Subcutaneous abdominal adipose tissue (tissue), 5 donors: ENCODE measurements at regions not wholly inside any gene's neighbourhood (a gene's known extent, or its start where the extent isn't known, plus 50 kb on each side); places are given as distances from the start of the nearest gene placed in this dataset.

Source experiments
- H3K27ac ChIP-seq: one replicate; pipeline ENCODE4 v1.7.0; 2013; ENCODE audit warnings: low read depth, mild to moderate bottlenecking, inconsistent platforms, low read length, moderate library complexity
- H3K27me3 ChIP-seq, 5 donors: one replicate each; pipeline ENCODE4 v1.7.0; 2013; ENCODE audit warnings: low read length in 5 of 5, inconsistent platforms in 1 of 5; ENCODE audit not compliant: control insufficient read depth in 5 of 5, insufficient read depth in 4 of 5
- H3K36me3 ChIP-seq, 5 donors: one replicate each; pipeline ENCODE4 v1.7.0; 2013; ENCODE audit warnings: low read length in 5 of 5; ENCODE audit not compliant: control insufficient read depth in 5 of 5, insufficient read depth in 5 of 5
- H3K4me1 ChIP-seq, 5 donors: one replicate each; pipeline ENCODE4 v1.7.0; 2013; ENCODE audit warnings: low read length in 5 of 5, mild to moderate bottlenecking in 3 of 5, moderate library complexity in 1 of 5; ENCODE audit not compliant: control insufficient read depth in 5 of 5, insufficient read depth in 5 of 5
- H3K4me3 ChIP-seq, 5 donors: one replicate each; pipeline ENCODE4 v1.7.0; 2013; ENCODE audit warnings: low read length in 5 of 5, low read depth in 1 of 5
- H3K9ac ChIP-seq, 5 donors: one replicate each; pipeline ENCODE4 v1.7.0; 2013; ENCODE audit warnings: low read length in 5 of 5, mild to moderate bottlenecking in 4 of 5, moderate library complexity in 3 of 5
- H3K9me3 ChIP-seq, 5 donors: one replicate each; pipeline ENCODE4 v1.7.0; 2013; ENCODE audit warnings: low read length in 5 of 5; ENCODE audit not compliant: control insufficient read depth in 5 of 5
- donor health status: healthy.
- donor health status: healthy.
- donor health status: healthy.
- donor health status: healthy.
- donor health status: healthy.

- H3K9me3 ChIP-seq: no peaks in the 10 kb centered on the region
- H3K4me1 ChIP-seq: no peaks in the 10 kb centered on the region
- no peak overlapping the region for H3K9ac ChIP-seq
- no peak overlapping the region for H3K27ac ChIP-seq
- H3K27me3 ChIP-seq: peaks cover 0 to 5% (median 0%) of the 10 kb centered on the region in 5 donors
- H3K4me3 ChIP-seq: no peak overlapping the region
- H3K36me3 ChIP-seq: no peaks in the 10 kb centered on the region
Measured at GRCh38 chr7:20560325-20561180, 54.9 kb upstream of the ABCB5 start.

- no peak overlapping the region for H3K4me3 ChIP-seq
- no peaks in the 10 kb centered on the region for H3K36me3 ChIP-seq
- no peaks in the 10 kb centered on the region for H3K4me1 ChIP-seq
- no peak overlapping the region for H3K9ac ChIP-seq
- no peak overlapping the region for H3K27ac ChIP-seq
- peaks cover 0 to 5% (median 0%) of the 10 kb centered on the region in 5 donors for H3K27me3 ChIP-seq
- no peaks in the 10 kb centered on the region for H3K9me3 ChIP-seq
Measured at GRCh38 chr7:20561466-20561865, 54.0 kb upstream of the ABCB5 start.

GRCh38 chr7:20561908-20562307 lies 53.6 kb upstream of the ABCB5 start:
- Histone ChIP-seq H3K4me1 (no peaks in the 10 kb centered on the region), H3K9ac (no peak overlapping the region), H3K27me3 (peaks cover 0 to 5% (median 0%) of the 10 kb centered on the region in 5 donors), H3K4me3 (no peak overlapping the region), H3K36me3 (no peaks in the 10 kb centered on the region), H3K27ac (no peak overlapping the region), H3K9me3 (no peaks in the 10 kb centered on the region)

GRCh38 chr7:20562461-20562860 lies 53.0 kb upstream of the ABCB5 start:
- H3K36me3 ChIP-seq: no peaks in the 10 kb centered on the region
- no peaks in the 10 kb centered on the region for H3K4me1 ChIP-seq
- no peaks in the 10 kb centered on the region for H3K9me3 ChIP-seq
- peaks cover 0 to 5% (median 0%) of the 10 kb centered on the region in 5 donors for H3K27me3 ChIP-seq
- no peak overlapping the region for H3K9ac ChIP-seq
- H3K27ac ChIP-seq: no peak overlapping the region
- no peak overlapping the region for H3K4me3 ChIP-seq
